Ovary (tissue), 7 donors: ENCODE measurements at regions not wholly inside any gene's neighbourhood (a gene's known extent, or its start where the extent isn't known, plus 50 kb on each side); places are given as distances from the start of the nearest gene placed in this dataset.

Experiments used
- DNase-seq, 5 donors: peaks; one replicate each; pipeline ENCODE4 v3.0.0-alpha.2; 2019 to 2020
- H3K27ac ChIP-seq, 2 donors: fragments of 200-600 bp; one replicate each; pipeline versions ENCODE4 v1.5.1 to v1.8.0; 2019 to 2022
- H3K27me3 ChIP-seq: fragments of 200-600 bp; one replicate; pipeline ENCODE4 v1.8.0; 2022
- H3K36me3 ChIP-seq: fragments of 200-600 bp; sonication (generic); one replicate; pipeline ENCODE4 v1.5.1; 2019
- H3K4me1 ChIP-seq: one replicate; pipeline ENCODE4 v1.8.1; 2013; ENCODE audit warnings: mild to moderate bottlenecking, moderate library complexity; ENCODE audit not compliant: insufficient read depth
- H3K4me3 ChIP-seq: fragments of 200-600 bp; sonication (generic); one replicate; pipeline ENCODE4 v1.5.1; 2017
- H3K9me3 ChIP-seq, 2 donors: fragments of 200-600 bp in 1 of 2; sonication (generic) in 1 of 2; one replicate each; pipeline versions ENCODE4 v1.5.1 to v1.8.1; 2013 to 2019; ENCODE audit warnings: mild to moderate bottlenecking in 1 of 2, moderate library complexity in 1 of 2
- CTCF ChIP-seq, 3 donors: fragments of 450-650 bp in 2 of 3; fragments of 200-600 bp in 1 of 3; IDR thresholded peaks; one replicate each; pipeline versions ENCODE4 v1.5.1 to v1.8.0; 2016 to 2022; ENCODE audit warnings: antibody characterized with exemption in 3 of 3, mild to moderate bottlenecking in 1 of 3
- EP300 ChIP-seq: sonication (generic); formaldehyde crosslinking; IDR thresholded peaks from one replicate; pipeline ENCODE4 v1.6.1; 2017; ENCODE audit warnings: antibody characterized with exemption
- POLR2A ChIP-seq: fragments of 450-650 bp; IDR thresholded peaks from one replicate; pipeline ENCODE4 v1.6.1; 2017; ENCODE audit warnings: antibody characterized with exemption, mild to moderate bottlenecking, moderate library complexity
- WGBS, 3 donors: extraction: QIAGEN DNeasy Blood & Tissue Kit in 1 of 3; methylation state at CpG; one replicate each; pipeline versions ENCODE4 v1.1.5 to v1.1.7; 2013 to 2017; 5-methylcytosine and 5-hydroxymethylcytosine counted together
- intact Hi-C, 4 donors: fragments of 100-400 bp; cut with DNase I; formaldehyde crosslinking; loops; one replicate each; pipeline versions ENCODE4 v1.11.0 to v1.15.1; 2022 to 2023
- donor health status: DM: no; HTN: no; CAD: no; lungs with moderate emphysema.
- donor health status: DM: no; HTN: no; CAD: no.
- donor health status: Bipolar disorder and iron deficiency.
- donor health status: DM: no; HTN: no; CAD: no.
- donor health status: DM: yes; HTN: yes; CAD: no.

GRCh38 chr3:35439663-35440062 is 199.7 kb upstream of the ARPP21 start:
- WGBS, 3 donors: 88 to 92% (median 90%) methylated on average over 5 of the region's 5 CpGs
- H3K9me3 ChIP-seq: no peaks in the 10 kb centered on the region
- intact Hi-C loops: no loop called here
- no peak for DNase-seq
- H3K4me1 ChIP-seq: no peaks in the 10 kb centered on the region
- H3K36me3 ChIP-seq: no peaks in the 10 kb centered on the region
- no peak overlapping the region for H3K27ac ChIP-seq
- no peak for TF ChIP-seq CTCF (IDR thresholded peaks at IDR 0.05)
- no peak for TF ChIP-seq EP300
- H3K27me3 ChIP-seq: no peaks in the 10 kb centered on the region
- H3K4me3 ChIP-seq: no peak overlapping the region

- Histone ChIP-seq H3K36me3 (no peaks in the 10 kb centered on the region), H3K27ac (no peak overlapping the region), H3K27me3 (no peaks in the 10 kb centered on the region), H3K4me3 (no peak overlapping the region), H3K4me1 (no peaks in the 10 kb centered on the region), H3K9me3 (no peaks in the 10 kb centered on the region)
- no peak for TF ChIP-seq CTCF (IDR thresholded peaks at IDR 0.05)
- no peak for DNase-seq
- intact Hi-C loops: no loop called here
These were observed 198.5 kb upstream of the ARPP21 start for GRCh38 chr3:35440826-35441225.

- H3K4me1 ChIP-seq: no peaks in the 10 kb centered on the region
- TF ChIP-seq EP300 (no peak), POLR2A (no peak), CTCF (IDR thresholded peaks at IDR 0.05) (no peak)
- DNase-seq: no peak
- H3K36me3 ChIP-seq: no peaks in the 10 kb centered on the region
- H3K4me3 ChIP-seq: no peak overlapping the region
- H3K9me3 ChIP-seq: no peaks in the 10 kb centered on the region
- intact Hi-C loops: no loop called here
- H3K27me3 ChIP-seq: no peaks in the 10 kb centered on the region
- H3K27ac ChIP-seq: no peak overlapping the region
- 82 to 99% (median 91%) methylated on average over 2 of the region's 2 CpGs for WGBS, 3 donors
These were observed 192.4 kb upstream of the ARPP21 start for GRCh38 chr3:35446896-35447295.

GRCh38 chr3:35448121-35448520 is 191.2 kb upstream of the ARPP21 start:
- no peak overlapping the region for H3K4me3 ChIP-seq
- WGBS, 3 donors: 0 to 7% (median 1%) methylated on average over 1 of the region's 1 CpG

More at GRCh38 chr3:35448121-35448520, 191.2 kb upstream of the ARPP21 start:
- Histone ChIP-seq H3K4me1 (no peaks in the 10 kb centered on the region), H3K27me3 (no peaks in the 10 kb centered on the region), H3K27ac (no peak overlapping the region), H3K9me3 (no peaks in the 10 kb centered on the region), H3K36me3 (no peaks in the 10 kb centered on the region)
- DNase-seq: no peak
- no peak for TF ChIP-seq CTCF (IDR thresholded peaks at IDR 0.05)
- TF ChIP-seq POLR2A: no peak
- no peak for TF ChIP-seq EP300
- intact Hi-C loops: no loop called here
